ENCODE measurements at regions not wholly inside any gene's neighbourhood (a gene's known extent, or its start where the extent isn't known, plus 50 kb on each side); places are given as distances from the start of the nearest gene placed in this dataset.

- H2AFZ ChIP-seq (ENCODE audit: control insufficient read depth, low read depth, low read length) = no peak overlapping the region
- DNase-seq (ENCODE audit: low read depth, low spot score) (no peak), ATAC-seq (no peak), FAIRE-seq (no peak)
- H3K9me3 ChIP-seq (replicated peaks; ENCODE audit: control insufficient read depth, insufficient read depth, low read length) = no peaks in the 10 kb centered on the region
- H3K79me2 ChIP-seq (ENCODE audit: control insufficient read depth, insufficient read depth, low read length) = no peaks in the 10 kb centered on the region
- POLR2A ChIA-PET = no interaction called here
- intact Hi-C loops (cut with micrococcal nuclease; ENCODE audit: unreplicated experiment) = no loop called here
- no peaks in the 10 kb centered on the region for H4K20me1 ChIP-seq (ENCODE audit: control insufficient read depth, insufficient read depth)
- no TSS peak for BruUV-seq (replicated peaks)
- RAD21 ChIA-PET (ENCODE audit: unreplicated experiment) = no interaction called here
- H3K36me3 ChIP-seq (ENCODE audit: control insufficient read depth in 2 of 2, insufficient read depth in 2 of 2, low read length in 1 of 2) = no peaks in the 10 kb centered on the region
- SMC1A ChIA-PET (ENCODE audit: uncharacterized antibody, unreplicated experiment) = interaction anchor here (0.7 kb wide), 1 partner anchor 9 kb away, joined by 3 read pairs; no protein-coding TSS in a partner anchor
- no peak overlapping the region for H3K4me3 ChIP-seq
- H3K27ac ChIP-seq (ENCODE audit: control insufficient read depth, insufficient read depth) = no peak overlapping the region
- no peak overlapping the region for H3K4me2 ChIP-seq (ENCODE audit: control insufficient read depth, insufficient read depth)
- H3K27me3 ChIP-seq (replicated peaks in 1 of 2; ENCODE audit: control insufficient read depth in 2 of 2, insufficient read depth in 2 of 2, low read length in 1 of 2) = no peaks in the 10 kb centered on the region
- H3K4me1 ChIP-seq (ENCODE audit: control insufficient read depth, insufficient read depth, low read length) = no peaks in the 10 kb centered on the region
- H3K9ac ChIP-seq (ENCODE audit: control insufficient read depth, insufficient read depth, low read length) = no peak overlapping the region
- in situ Hi-C loops (cut with MboI) = no loop called here
- CTCF ChIA-PET = interaction anchor here (1.3 kb wide), 1 partner anchor 9 kb away, joined by 3 read pairs; no protein-coding TSS in a partner anchor
- no peak for TF ChIP-seq PAX8 (IDR thresholded peaks at IDR 0.05)
- no peak for TF ChIP-seq SUPT20H (IDR thresholded peaks at IDR 0.05; ENCODE audit: borderline replicate concordance, control insufficient read depth, low read depth, low read length)
- TF ChIP-seq STAT1 (conservative IDR thresholded peaks at IDR 0.05) = no peak
- no peak for TF ChIP-seq ELK1 (IDR thresholded peaks at IDR 0.05; ENCODE audit: low read depth, low read length)
- no peak for TF ChIP-seq CEBPZ (IDR thresholded peaks at IDR 0.05; ENCODE audit: low read depth, low read length)
- no peak for TF ChIP-seq MTA3 (IDR thresholded peaks at IDR 0.05; ENCODE audit: borderline replicate concordance, low read length)
- TF ChIP-seq SREBF1 (IDR thresholded peaks at IDR 0.05; ENCODE audit: low read length) = no peak
- TF ChIP-seq NKRF (conservative IDR thresholded peaks at IDR 0.05) = no peak
- no peak for TF ChIP-seq CEBPB (IDR thresholded peaks at IDR 0.05; ENCODE audit: borderline replicate concordance in 1 of 2, low read depth in 2 of 2, low read length in 2 of 2)
- no peak for TF ChIP-seq ZNF217 (IDR thresholded peaks at IDR 0.05)
- no peak for TF ChIP-seq ZNF24 (IDR thresholded peaks at IDR 0.05)
- no peak for TF ChIP-seq NBN (IDR thresholded peaks at IDR 0.05)
- no peak for TF ChIP-seq SUZ12 (IDR thresholded peaks at IDR 0.05; ENCODE audit: unreplicated experiment)
- TF ChIP-seq POU2F2 (IDR thresholded peaks at IDR 0.05; ENCODE audit: borderline replicate concordance, low read depth, low read length) = no peak
- TF ChIP-seq ZBTB33 (IDR thresholded peaks at IDR 0.05) = no peak
- TF ChIP-seq JUND (IDR thresholded peaks at IDR 0.05; ENCODE audit: low read depth, low read length) = no peak
- no peak for TF ChIP-seq SMAD5 (IDR thresholded peaks at IDR 0.05; ENCODE audit: low read depth)
Measured at GRCh38 chr1:57479471-57479870, 55.6 kb upstream of the DAB1 start.

Measured in GM12878 (cell line).